Gastroesophageal sphincter (tissue), 4 donors: ENCODE measurements at regions not wholly inside any gene's neighbourhood (a gene's known extent, or its start where the extent isn't known, plus 50 kb on each side); places are given as distances from the start of the nearest gene placed in this dataset.

Experiments
- ATAC-seq: fragments of 150-250 bp; one replicate; pipeline ENCODE4 v1.9.1; 2016; ENCODE audit warnings: mild to moderate bottlenecking, moderate library complexity
- H3K27ac ChIP-seq, 4 donors: fragments of 200-600 bp; sonication (generic) in 3 of 4; 1 replicate in 3 of 4; 2 replicates in 1 of 4; pipeline ENCODE4 v1.5.1; 2016 to 2019
- H3K27me3 ChIP-seq: fragments of 200-600 bp; sonication (generic); one replicate; pipeline ENCODE4 v1.5.1; 2019
- H3K36me3 ChIP-seq, 2 donors: fragments of 200-600 bp; sonication (generic); one replicate each; pipeline ENCODE4 v1.5.1; 2019; ENCODE audit warnings: control low read depth in 1 of 2
- H3K4me1 ChIP-seq, 3 donors: fragments of 200-600 bp; sonication (generic); 1 replicate in 2 of 3; 2 replicates in 1 of 3; pipeline ENCODE4 v1.5.1; 2016 to 2019; ENCODE audit warnings: control low read depth in 2 of 3
- H3K4me3 ChIP-seq, 2 donors: fragments of 200-600 bp; sonication (generic); one replicate each; pipeline ENCODE4 v1.5.1; 2019; ENCODE audit warnings: mild to moderate bottlenecking in 1 of 2, moderate library complexity in 1 of 2
- H3K9me3 ChIP-seq, 3 donors: fragments of 200-600 bp; sonication (generic); one replicate each; pipeline ENCODE4 v1.5.1; 2017 to 2019; ENCODE audit warnings: control low read depth in 2 of 3
- EP300 ChIP-seq: sonication (generic); formaldehyde crosslinking; IDR thresholded peaks from one replicate; pipeline ENCODE4 v1.6.1; 2017; ENCODE audit warnings: antibody characterized with exemption, mild to moderate bottlenecking
- POLR2A ChIP-seq, 2 donors: fragments of 450-650 bp; IDR thresholded peaks; one replicate each; pipeline ENCODE4 v1.6.1; 2017; ENCODE audit warnings: antibody characterized with exemption in 2 of 2, mild to moderate bottlenecking in 2 of 2, moderate library complexity in 1 of 2
- POLR2AphosphoS5 ChIP-seq: sonication (generic); formaldehyde crosslinking; IDR thresholded peaks from one replicate; pipeline ENCODE4 v1.6.1; 2017; ENCODE audit warnings: antibody characterized with exemption
- WGBS, 2 donors: methylation state at CpG; one replicate each; pipeline ENCODE4 v1.1.5; 2018; ENCODE audit warnings: low coverage in 1 of 2; 5-methylcytosine and 5-hydroxymethylcytosine counted together
- TF ChIP-seq, protein P1 (sequence below), 4 experiments: fragments of 200-600 bp in 2 of 4; fragments of 450-650 bp in 2 of 4; sonication (generic) in 1 of 4; IDR thresholded peaks; one replicate each; pipeline ENCODE4 v1.5.1; 2017 to 2019; ENCODE audit warnings: antibody characterized with exemption in 4 of 4, mild to moderate bottlenecking in 2 of 4, moderate library complexity in 2 of 4

DNA sequence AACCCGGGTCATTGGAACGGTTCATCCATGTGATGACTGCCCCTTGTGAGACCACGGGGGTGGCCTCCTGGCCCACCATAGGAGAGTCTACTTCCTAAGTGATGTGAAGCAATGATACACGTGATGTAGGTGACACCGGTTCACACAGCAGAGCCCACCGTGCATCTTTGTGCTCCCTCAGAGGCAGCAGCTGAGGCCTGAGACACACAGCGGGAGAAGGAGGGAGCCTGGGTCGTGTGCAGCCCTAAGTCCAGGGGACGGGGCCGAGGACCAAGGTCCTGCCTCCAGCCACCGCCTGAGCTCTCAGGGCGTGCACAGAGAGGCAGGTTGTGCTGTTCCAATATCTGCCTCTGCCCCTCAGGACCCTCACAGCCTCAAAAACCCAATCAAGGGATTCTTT is 377.2 kb upstream of the SALL3 start:
- no peak for ATAC-seq
- H3K27ac ChIP-seq, result no peak overlapping the region

DNA sequence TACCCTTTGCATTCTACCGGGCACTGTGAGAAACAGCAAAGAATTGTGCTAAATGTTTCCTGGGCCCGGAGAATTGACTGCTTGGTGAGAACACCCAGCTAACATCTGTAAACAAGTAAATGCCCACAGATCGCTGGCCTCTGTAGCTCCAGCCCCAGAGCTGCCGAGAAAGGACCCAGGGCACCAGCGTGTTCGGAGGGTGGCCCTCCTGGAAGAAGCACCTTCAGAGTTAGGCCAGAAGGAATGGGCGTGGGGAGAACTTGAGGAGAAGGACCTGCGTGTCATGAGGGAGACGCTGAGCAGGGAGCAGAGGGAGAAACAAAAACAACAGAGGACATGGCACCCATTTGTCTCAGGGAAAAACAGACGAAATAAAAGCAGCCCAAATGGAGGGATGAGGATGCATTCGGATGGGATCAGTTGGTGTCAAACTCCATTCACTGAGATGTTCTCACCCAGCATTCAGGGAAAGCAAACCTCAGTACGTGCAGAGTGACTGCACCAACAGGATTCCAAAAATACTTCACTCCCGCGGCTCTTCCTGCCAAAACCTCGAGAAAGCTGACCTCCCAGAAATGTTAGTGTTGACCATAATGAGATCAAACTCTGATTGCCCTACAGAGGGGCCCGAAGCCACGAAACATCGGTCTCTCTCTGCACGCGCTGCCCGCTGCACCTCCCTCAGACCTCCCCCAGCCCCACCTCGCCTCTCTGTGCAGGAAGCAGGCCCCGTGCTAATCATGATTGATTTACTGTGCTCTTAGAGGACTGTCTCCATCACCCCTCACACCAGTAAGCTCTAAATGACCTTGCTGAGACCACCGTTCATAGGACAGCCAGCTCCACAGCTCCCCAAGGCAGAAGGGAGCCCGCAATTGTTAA is 376.3 kb upstream of the SALL3 start:
- no peak for ATAC-seq
- no peaks in the 10 kb centered on the region for H3K9me3 ChIP-seq
- no peaks in the 10 kb centered on the region for H3K4me1 ChIP-seq
- H3K36me3 ChIP-seq, result no peaks in the 10 kb centered on the region
- H3K27me3 ChIP-seq, result peaks cover 35% of the 10 kb centered on the region
- no peak overlapping the region for H3K27ac ChIP-seq
- no peak for TF ChIP-seq EP300
- no peak for TF ChIP-seq POLR2AphosphoS5
- TF ChIP-seq POLR2A (IDR thresholded peaks at IDR 0.05), result no peak
- TF ChIP-seq, protein P1, sequence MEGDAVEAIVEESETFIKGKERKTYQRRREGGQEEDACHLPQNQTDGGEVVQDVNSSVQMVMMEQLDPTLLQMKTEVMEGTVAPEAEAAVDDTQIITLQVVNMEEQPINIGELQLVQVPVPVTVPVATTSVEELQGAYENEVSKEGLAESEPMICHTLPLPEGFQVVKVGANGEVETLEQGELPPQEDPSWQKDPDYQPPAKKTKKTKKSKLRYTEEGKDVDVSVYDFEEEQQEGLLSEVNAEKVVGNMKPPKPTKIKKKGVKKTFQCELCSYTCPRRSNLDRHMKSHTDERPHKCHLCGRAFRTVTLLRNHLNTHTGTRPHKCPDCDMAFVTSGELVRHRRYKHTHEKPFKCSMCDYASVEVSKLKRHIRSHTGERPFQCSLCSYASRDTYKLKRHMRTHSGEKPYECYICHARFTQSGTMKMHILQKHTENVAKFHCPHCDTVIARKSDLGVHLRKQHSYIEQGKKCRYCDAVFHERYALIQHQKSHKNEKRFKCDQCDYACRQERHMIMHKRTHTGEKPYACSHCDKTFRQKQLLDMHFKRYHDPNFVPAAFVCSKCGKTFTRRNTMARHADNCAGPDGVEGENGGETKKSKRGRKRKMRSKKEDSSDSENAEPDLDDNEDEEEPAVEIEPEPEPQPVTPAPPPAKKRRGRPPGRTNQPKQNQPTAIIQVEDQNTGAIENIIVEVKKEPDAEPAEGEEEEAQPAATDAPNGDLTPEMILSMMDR (IDR thresholded peaks at IDR 0.05), result no peak
- H3K4me3 ChIP-seq, result no peak overlapping the region
- WGBS, 2 donors, result 38 to 44% methylated on average over 13 to 15 of the region's 25 CpGs

More for the DNA sequence above, 377.2 kb upstream of the SALL3 start:
- Histone ChIP-seq H3K4me1 (no peaks in the 10 kb centered on the region), H3K27me3 (peaks cover 26% of the 10 kb centered on the region), H3K4me3 (no peak overlapping the region), H3K9me3 (no peaks in the 10 kb centered on the region), H3K36me3 (no peaks in the 10 kb centered on the region)
- no peak for TF ChIP-seq POLR2AphosphoS5
- TF ChIP-seq, protein P1 (IDR thresholded peaks at IDR 0.05), result no peak
- TF ChIP-seq POLR2A (IDR thresholded peaks at IDR 0.05), result no peak
- TF ChIP-seq EP300, result no peak
- 83 to 88% methylated on average over 2 to 6 of the region's 12 CpGs for WGBS, 2 donors

DNA sequence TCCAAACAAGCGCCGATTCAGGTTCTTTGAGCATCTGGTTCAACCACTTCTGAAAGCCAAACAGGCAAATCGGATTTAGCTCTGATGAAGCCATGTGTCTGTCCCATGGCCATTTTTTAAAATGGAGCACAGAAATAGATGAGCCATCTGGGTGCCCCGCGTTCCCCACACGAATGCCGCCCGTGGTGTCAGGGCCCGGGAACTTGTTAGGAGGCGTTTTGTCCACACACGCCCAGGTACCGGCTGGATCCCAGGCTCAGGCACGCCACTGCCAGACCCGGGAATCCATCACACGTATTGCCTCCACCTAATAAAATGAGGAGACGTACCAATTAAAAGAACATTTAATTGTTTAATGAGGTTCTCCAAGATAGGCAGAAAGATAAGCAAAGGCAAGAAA is 374.4 kb upstream of the SALL3 start:
- ATAC-seq, result no peak
- 97 to 100% methylated on average over 2 to 5 of the region's 16 CpGs for WGBS, 2 donors

DNA sequence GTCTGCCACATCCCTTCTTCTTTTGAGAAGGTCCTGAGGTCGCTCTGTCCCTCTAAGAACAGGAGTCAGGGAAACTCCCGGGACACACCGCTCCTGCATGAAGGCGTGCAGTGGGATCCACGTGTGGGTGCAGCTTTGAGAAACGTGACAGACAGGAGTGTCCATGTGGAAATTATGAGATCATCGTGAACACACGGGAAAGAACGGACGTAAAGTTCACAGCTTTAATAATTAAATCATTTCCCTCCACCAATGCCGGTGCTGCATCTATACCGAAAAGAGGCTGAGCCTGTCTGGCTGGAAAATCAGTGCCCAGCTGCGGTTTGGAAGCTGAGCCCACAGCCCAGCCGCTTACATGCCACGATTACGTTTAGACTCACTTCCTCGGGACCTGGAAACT is 372.4 kb upstream of the SALL3 start:
- H3K27ac ChIP-seq, result no peak overlapping the region
- no peak overlapping the region for H3K4me3 ChIP-seq
- WGBS, 2 donors, result 57 to 66% methylated on average over 6 to 12 of the region's 17 CpGs
- H3K4me1 ChIP-seq, result no peaks in the 10 kb centered on the region
- H3K36me3 ChIP-seq, result no peaks in the 10 kb centered on the region
- no peaks in the 10 kb centered on the region for H3K9me3 ChIP-seq
- no peak for ATAC-seq
- peaks cover 35% of the 10 kb centered on the region for H3K27me3 ChIP-seq
- TF ChIP-seq POLR2A (IDR thresholded peaks at IDR 0.05) (no peak), EP300 (no peak), POLR2AphosphoS5 (no peak)
- TF ChIP-seq, protein P1 (IDR thresholded peaks at IDR 0.05), result no peak

More for the DNA sequence above, 374.4 kb upstream of the SALL3 start:
- Histone ChIP-seq H3K4me1 (no peaks in the 10 kb centered on the region), H3K27me3 (peaks cover 35% of the 10 kb centered on the region), H3K9me3 (no peaks in the 10 kb centered on the region), H3K4me3 (no peak overlapping the region), H3K27ac (no peak overlapping the region), H3K36me3 (no peaks in the 10 kb centered on the region)
- no peak for TF ChIP-seq POLR2A (IDR thresholded peaks at IDR 0.05)
- TF ChIP-seq EP300, result no peak
- TF ChIP-seq, protein P1 (IDR thresholded peaks at IDR 0.05), result no peak
- TF ChIP-seq POLR2AphosphoS5, result no peak

DNA sequence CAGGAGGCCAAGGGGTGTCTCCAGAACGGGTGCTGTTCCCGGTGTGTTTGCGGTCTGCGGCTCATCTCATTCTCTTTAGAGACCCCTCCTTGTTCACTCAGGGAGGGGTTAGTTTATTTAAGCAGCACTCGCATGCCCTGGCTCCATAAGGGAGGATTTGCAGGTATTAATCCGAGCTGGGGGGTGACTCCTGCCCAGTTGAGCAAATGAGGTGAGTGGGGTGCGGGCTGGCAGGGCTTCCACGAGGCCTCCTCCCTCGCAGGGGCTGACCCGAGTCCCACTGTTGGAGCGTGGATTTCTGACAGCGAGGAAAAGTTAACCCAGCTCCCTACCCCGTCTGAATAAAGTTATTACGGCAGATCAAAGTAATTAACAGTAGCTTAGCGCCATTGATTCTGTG is 371.8 kb upstream of the SALL3 start:
- no peaks in the 10 kb centered on the region for H3K4me1 ChIP-seq

More for the DNA sequence above, 371.8 kb upstream of the SALL3 start:
- Histone ChIP-seq H3K9me3 (no peaks in the 10 kb centered on the region), H3K4me3 (no peak overlapping the region), H3K36me3 (no peaks in the 10 kb centered on the region), H3K27ac (no peak overlapping the region), H3K27me3 (peaks cover 32% of the 10 kb centered on the region)
- TF ChIP-seq EP300 (no peak), POLR2A (IDR thresholded peaks at IDR 0.05) (no peak), POLR2AphosphoS5 (no peak)
- TF ChIP-seq, protein P1 (IDR thresholded peaks at IDR 0.05), result no peak
- 75 to 80% methylated on average over 3 to 9 of the region's 15 CpGs for WGBS, 2 donors
- no peak for ATAC-seq
